CD1c-positive myeloid dendritic cell (primary cell): ENCODE measurements at regions not wholly inside any gene's neighbourhood (a gene's known extent, or its start where the extent isn't known, plus 50 kb on each side); places are given as distances from the start of the nearest gene placed in this dataset.
"Not testable (repeated sequence)": the region's sequence is repeated elsewhere in the genome, so short reads cannot be mapped to it uniquely, and the experiment has no call there.

Experiments
- DNase-seq: peaks from one replicate; pipeline ENCODE4 v3.0.0-alpha.2; 2016; ENCODE audit errors: extremely low spot score

GRCh38 chrX:138859421-138859820, 147.9 kb upstream of the FGF13 start:
- no peak for DNase-seq

- DNase-seq = no peak
Observed at GRCh38 chrX:138858951-138859350, 147.4 kb upstream of the FGF13 start.

- DNase-seq = peak; percentile 49
Observed at GRCh38 chrX:138858438-138858837, 146.9 kb upstream of the FGF13 start.

GRCh38 chrX:138856881-138857604, 145.5 kb upstream of the FGF13 start:
- DNase-seq = no peak

GRCh38 chrX:138853936-138854335, 142.4 kb upstream of the FGF13 start:
- no peak for DNase-seq

- no peak for DNase-seq
Observed at GRCh38 chrX:138849521-138849920, 138.0 kb upstream of the FGF13 start.

- DNase-seq = no peak
Observed at GRCh38 chrX:138847930-138848329, 136.4 kb upstream of the FGF13 start.

- no peak for DNase-seq
Observed at GRCh38 chrX:138845786-138846185, 134.3 kb upstream of the FGF13 start.

- DNase-seq = not testable (repeated sequence)
Observed at GRCh38 chrX:138807400-138807799, 95.9 kb upstream of the FGF13 start.

GRCh38 chrX:138794246-138794645, 82.7 kb upstream of the FGF13 start:
- peak; percentile 2 for DNase-seq

- DNase-seq = no peak
Observed at GRCh38 chrX:138791551-138791950, 80.0 kb upstream of the FGF13 start.

GRCh38 chrX:138788771-138789170, 77.3 kb upstream of the FGF13 start:
- no peak for DNase-seq

GRCh38 chrX:138778576-138778909, 67.0 kb upstream of the FGF13 start:
- not testable (repeated sequence) for DNase-seq

GRCh38 chrX:138777908-138778575, 66.5 kb upstream of the FGF13 start:
- not testable (repeated sequence) for DNase-seq

- DNase-seq = no peak
Observed at GRCh38 chrX:138777230-138777629, 65.7 kb upstream of the FGF13 start.

GRCh38 chrX:138775517-138775916, 64.0 kb upstream of the FGF13 start:
- peak; percentile 10 for DNase-seq

- DNase-seq = peak; percentile 20
Observed at GRCh38 chrX:138771047-138771446, 59.5 kb upstream of the FGF13 start.

GRCh38 chrX:138769918-138770317, 58.4 kb upstream of the FGF13 start:
- DNase-seq = no peak

- no peak for DNase-seq
Observed at GRCh38 chrX:138765051-138765450, 53.5 kb upstream of the FGF13 start.

- DNase-seq = no peak
Observed at GRCh38 chrX:138763761-138764160, 52.2 kb upstream of the FGF13 start.

GRCh38 chrX:138761380-138761779, 49.9 kb upstream of the FGF13 start:
- no peak for DNase-seq
